CD4-positive, CD25-positive, alpha-beta regulatory T cell (primary cell): ENCODE measurements at regions not wholly inside any gene's neighbourhood (a gene's known extent, or its start where the extent isn't known, plus 50 kb on each side); places are given as distances from the start of the nearest gene placed in this dataset.

Experiments used
- ATAC-seq, 2 donors: fragments of 150-1000 bp; cut with Tn5 transposase; one replicate each; pipeline ENCODE4 v1.10.0; 2021; ENCODE audit warnings: low read depth in 2 of 2, moderate number of reproducible peaks in 2 of 2, moderate library complexity in 1 of 2
- DNase-seq, 3 donors: peaks; one replicate each; pipeline versions ENCODE4 v3.0.0 to v3.0.0-alpha.2; 2012 to 2022; ENCODE audit warnings: mixed read lengths in 1 of 3
- H3K27ac ChIP-seq: one replicate; pipeline ENCODE4 v1.7.0; 2013; ENCODE audit warnings: mild to moderate bottlenecking, low read length; ENCODE audit not compliant: insufficient read depth, poor library complexity, severe bottlenecking
- H3K27me3 ChIP-seq: one replicate; pipeline ENCODE4 v1.7.0; 2013; ENCODE audit warnings: low read length; ENCODE audit not compliant: control insufficient read depth, insufficient read depth
- H3K36me3 ChIP-seq: one replicate; pipeline ENCODE4 v1.7.0; 2013; ENCODE audit warnings: mild to moderate bottlenecking, low read length, moderate library complexity; ENCODE audit not compliant: control insufficient read depth, insufficient read depth
- H3K4me1 ChIP-seq: 2 replicates; pipeline ENCODE4 v1.7.0; 2013; ENCODE audit warnings: mild to moderate bottlenecking, low read length; ENCODE audit not compliant: insufficient read depth, control insufficient read depth, poor library complexity, severe bottlenecking
- H3K4me3 ChIP-seq: one replicate; pipeline ENCODE4 v1.7.0; 2013; ENCODE audit warnings: low read depth, mild to moderate bottlenecking, low read length, moderate library complexity
- H3K9me3 ChIP-seq, 2 experiments: 1 replicate in 1 of 2; 2 replicates in 1 of 2; pipeline ENCODE4 v1.7.0; 2013; ENCODE audit warnings: low read length in 2 of 2, mild to moderate bottlenecking in 1 of 2, moderate library complexity in 1 of 2; ENCODE audit not compliant: control insufficient read depth in 2 of 2
- H3K27ac Mint-ChIP-seq, 3 donors: one replicate each; pipeline ENCODE4 v1.8.0; 2020 to 2022; ENCODE audit warnings: mild to moderate bottlenecking in 3 of 3, mixed read lengths in 3 of 3, moderate library complexity in 2 of 3
- H3K27me3 Mint-ChIP-seq: one replicate; pipeline ENCODE4 v1.8.0; 2022; ENCODE audit warnings: mild to moderate bottlenecking, mixed read lengths
- H3K36me3 Mint-ChIP-seq: one replicate; pipeline ENCODE4 v1.8.0; 2020; ENCODE audit warnings: mixed read lengths
- H3K4me1 Mint-ChIP-seq, 4 donors: one replicate each; pipeline ENCODE4 v1.8.0; 2020 to 2022; ENCODE audit warnings: mixed read lengths in 4 of 4, mild to moderate bottlenecking in 1 of 4
- H3K4me3 Mint-ChIP-seq, 4 donors: one replicate each; pipeline ENCODE4 v1.8.0; 2020 to 2022; ENCODE audit warnings: mild to moderate bottlenecking in 4 of 4, mixed read lengths in 4 of 4, moderate library complexity in 3 of 4
- H3K9me3 Mint-ChIP-seq, 7 donors: one replicate each; pipeline ENCODE4 v1.8.0; 2020 to 2022; ENCODE audit warnings: mixed read lengths in 7 of 7, mild to moderate bottlenecking in 3 of 7, moderate library complexity in 2 of 7

- DNase-seq (no peak), ATAC-seq (no peak)
- Histone ChIP-seq H3K27me3 (no peaks in the 10 kb centered on the region), H3K4me1 (no peaks in the 10 kb centered on the region), H3K9me3 (peaks cover 3 to 7% of the 10 kb centered on the region in 2 experiments), H3K36me3 (no peaks in the 10 kb centered on the region), H3K4me3 (no peak overlapping the region), H3K27ac (no peak overlapping the region)
- Mint-ChIP-seq H3K4me1 (no peaks in the 10 kb centered on the region), H3K27me3 (no peaks in the 10 kb centered on the region), H3K9me3 (peaks cover 0 to 6% (median 1%) of the 10 kb centered on the region in 7 donors), H3K36me3 (no peaks in the 10 kb centered on the region), H3K27ac (no peak overlapping the region), H3K4me3 (no peak overlapping the region)
Observed at GRCh38 chr4:31580843-31581242, 860.7 kb downstream of the PCDH7 start.

- no peaks in the 10 kb centered on the region for H3K27me3 Mint-ChIP-seq
- H3K4me3 Mint-ChIP-seq, result no peak overlapping the region
- ATAC-seq, result no peak
- no peak for DNase-seq
- Histone ChIP-seq H3K4me1 (no peaks in the 10 kb centered on the region), H3K27me3 (no peaks in the 10 kb centered on the region), H3K4me3 (no peak overlapping the region), H3K27ac (no peak overlapping the region), H3K9me3 (peaks cover 3 to 7% of the 10 kb centered on the region in 2 experiments), H3K36me3 (no peaks in the 10 kb centered on the region)
- no peak overlapping the region for H3K27ac Mint-ChIP-seq
- H3K9me3 Mint-ChIP-seq, result peaks cover 0 to 18% (median 4%) of the 10 kb centered on the region in 7 donors
- H3K4me1 Mint-ChIP-seq, result no peaks in the 10 kb centered on the region
- H3K36me3 Mint-ChIP-seq, result no peaks in the 10 kb centered on the region
Observed at GRCh38 chr4:31585503-31585902, 865.3 kb downstream of the PCDH7 start.

- Mint-ChIP-seq H3K4me1 (no peaks in the 10 kb centered on the region), H3K4me3 (no peak overlapping the region)
- H3K36me3 ChIP-seq, result no peaks in the 10 kb centered on the region
Observed at GRCh38 chr4:31592293-31592692, 872.1 kb downstream of the PCDH7 start.

GRCh38 chr4:31595496-31595895 is 875.3 kb downstream of the PCDH7 start:
- Mint-ChIP-seq H3K9me3 (peaks cover 2 to 30% (median 9%) of the 10 kb centered on the region in 7 donors), H3K36me3 (no peaks in the 10 kb centered on the region), H3K27me3 (no peaks in the 10 kb centered on the region), H3K4me3 (no peak overlapping the region), H3K4me1 (no peaks in the 10 kb centered on the region), H3K27ac (no peak overlapping the region)
- H3K27me3 ChIP-seq, result no peaks in the 10 kb centered on the region
- H3K36me3 ChIP-seq, result no peaks in the 10 kb centered on the region
- no peak for ATAC-seq
- no peak overlapping the region for H3K27ac ChIP-seq
- H3K9me3 ChIP-seq, result peaks cover 0 to 3% of the 10 kb centered on the region in 2 experiments
- DNase-seq, result no peak
- H3K4me3 ChIP-seq, result no peak overlapping the region
- no peaks in the 10 kb centered on the region for H3K4me1 ChIP-seq

More at GRCh38 chr4:31592293-31592692, 872.1 kb downstream of the PCDH7 start:
- Mint-ChIP-seq H3K36me3 (no peaks in the 10 kb centered on the region), H3K27me3 (no peaks in the 10 kb centered on the region), H3K27ac (no peak overlapping the region), H3K9me3 (peaks cover under 1 to 26% (median 8%) of the 10 kb centered on the region in 7 donors)
- Histone ChIP-seq H3K27me3 (no peaks in the 10 kb centered on the region), H3K4me3 (no peak overlapping the region), H3K27ac (no peak overlapping the region), H3K4me1 (no peaks in the 10 kb centered on the region), H3K9me3 (peaks cover 0 to 2% of the 10 kb centered on the region in 2 experiments)
- DNase-seq, result no peak
- no peak for ATAC-seq

- no peaks in the 10 kb centered on the region for H3K27me3 ChIP-seq
- ATAC-seq (no peak), DNase-seq (no peak)
- H3K36me3 ChIP-seq, result no peaks in the 10 kb centered on the region
- Mint-ChIP-seq H3K4me3 (no peak overlapping the region), H3K9me3 (peaks cover 0 to 24% (median 5%) of the 10 kb centered on the region in 7 donors), H3K4me1 (no peaks in the 10 kb centered on the region), H3K27ac (no peak overlapping the region), H3K27me3 (no peaks in the 10 kb centered on the region), H3K36me3 (no peaks in the 10 kb centered on the region)
- H3K4me3 ChIP-seq, result no peak overlapping the region
- H3K27ac ChIP-seq, result no peak overlapping the region
- peaks cover 0 to 3% of the 10 kb centered on the region in 2 experiments for H3K9me3 ChIP-seq
- no peaks in the 10 kb centered on the region for H3K4me1 ChIP-seq
Observed at GRCh38 chr4:31598639-31599038, 878.5 kb downstream of the PCDH7 start.

DNA sequence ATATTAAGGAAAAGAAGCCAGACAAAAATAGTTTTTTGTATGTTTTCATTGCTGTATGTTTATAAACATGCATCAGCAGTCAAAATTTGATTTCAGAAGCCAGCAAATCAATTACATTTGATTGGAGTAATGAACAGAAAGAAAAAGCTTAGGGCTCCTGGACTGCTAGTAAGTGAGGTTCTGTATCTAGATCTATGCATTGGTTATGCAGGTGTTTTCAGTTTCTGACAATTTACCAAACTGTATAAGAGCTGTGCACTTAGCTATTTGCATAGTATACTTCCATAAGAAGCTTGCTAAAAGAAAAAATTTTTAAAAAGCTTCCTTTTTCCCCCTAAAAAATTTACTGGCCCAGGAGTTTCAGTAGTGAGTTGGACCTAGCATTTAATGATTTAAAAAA is 881.6 kb downstream of the PCDH7 start:
- no peaks in the 10 kb centered on the region for H3K36me3 ChIP-seq
- no peak overlapping the region for H3K27ac ChIP-seq
- peaks cover 0 to 3% of the 10 kb centered on the region in 2 experiments for H3K9me3 ChIP-seq
- no peak overlapping the region for H3K27ac Mint-ChIP-seq
- H3K4me3 ChIP-seq, result no peak overlapping the region
- H3K9me3 Mint-ChIP-seq, result peaks cover 3 to 26% (median 10%) of the 10 kb centered on the region in 7 donors
- no peaks in the 10 kb centered on the region for H3K4me1 Mint-ChIP-seq
- H3K27me3 Mint-ChIP-seq, result no peaks in the 10 kb centered on the region
- H3K4me1 ChIP-seq, result no peaks in the 10 kb centered on the region
- no peaks in the 10 kb centered on the region for H3K36me3 Mint-ChIP-seq
- DNase-seq (no peak), ATAC-seq (no peak)
- H3K4me3 Mint-ChIP-seq, result no peak overlapping the region
- H3K27me3 ChIP-seq, result no peaks in the 10 kb centered on the region

- Histone ChIP-seq H3K27me3 (no peaks in the 10 kb centered on the region), H3K9me3 (peaks cover 0 to 4% of the 10 kb centered on the region in 2 experiments), H3K27ac (no peak overlapping the region), H3K36me3 (no peaks in the 10 kb centered on the region), H3K4me1 (no peaks in the 10 kb centered on the region), H3K4me3 (no peak overlapping the region)
- ATAC-seq (no peak), DNase-seq (no peak)
- Mint-ChIP-seq H3K27me3 (no peaks in the 10 kb centered on the region), H3K36me3 (no peaks in the 10 kb centered on the region), H3K4me1 (no peaks in the 10 kb centered on the region), H3K4me3 (no peak overlapping the region), H3K27ac (no peak overlapping the region), H3K9me3 (peaks cover 0 to 14% (median 7%) of the 10 kb centered on the region in 7 donors)
Observed at GRCh38 chr4:31613946-31614623, 893.9 kb downstream of the PCDH7 start.

DNA sequence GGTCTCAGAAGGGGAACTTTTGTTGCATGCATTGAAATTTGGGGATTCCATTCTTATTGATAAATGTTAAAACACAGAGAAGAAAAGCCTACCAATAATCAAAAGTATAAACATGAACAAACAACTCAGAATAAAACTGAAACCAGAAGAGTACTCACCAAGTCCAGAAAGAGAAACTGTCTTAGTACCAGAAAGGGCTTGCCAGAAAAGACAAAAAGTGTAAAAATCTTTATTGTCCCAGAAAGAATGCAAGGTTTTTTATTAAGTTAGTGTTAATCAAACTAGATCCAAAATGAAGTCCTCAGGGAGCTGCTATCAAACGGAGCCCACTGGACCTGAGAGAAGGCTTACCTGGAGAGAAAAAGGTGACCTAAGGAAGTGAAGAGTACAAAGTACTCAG is 897.5 kb downstream of the PCDH7 start:
- peaks cover 0 to 16% (median 3%) of the 10 kb centered on the region in 7 donors for H3K9me3 Mint-ChIP-seq
- DNase-seq (no peak), ATAC-seq (no peak)
- H3K36me3 ChIP-seq, result no peaks in the 10 kb centered on the region
- H3K27me3 ChIP-seq, result no peaks in the 10 kb centered on the region
- no peak overlapping the region for H3K27ac ChIP-seq
- no peak overlapping the region for H3K4me3 ChIP-seq
- peaks cover 0 to 4% of the 10 kb centered on the region in 2 experiments for H3K9me3 ChIP-seq
- no peaks in the 10 kb centered on the region for H3K4me1 Mint-ChIP-seq
- no peaks in the 10 kb centered on the region for H3K4me1 ChIP-seq
- no peak overlapping the region for H3K27ac Mint-ChIP-seq
- no peaks in the 10 kb centered on the region for H3K27me3 Mint-ChIP-seq
- no peaks in the 10 kb centered on the region for H3K36me3 Mint-ChIP-seq
- H3K4me3 Mint-ChIP-seq, result no peak overlapping the region
